Suprapubic skin (tissue), 4 donors: ENCODE measurements at regions not wholly inside any gene's neighbourhood (a gene's known extent, or its start where the extent isn't known, plus 50 kb on each side); places are given as distances from the start of the nearest gene placed in this dataset.

Experiments
- CTCF ChIP-seq, 2 donors: fragments of 200-600 bp in 1 of 2; fragments of 450-650 bp in 1 of 2; sonication (generic) in 1 of 2; IDR thresholded peaks; one replicate each; pipeline ENCODE4 v1.5.1; 2016 to 2019; ENCODE audit warnings: antibody characterized with exemption in 2 of 2, mild to moderate bottlenecking in 1 of 2, moderate library complexity in 1 of 2
- EP300 ChIP-seq: sonication (generic); formaldehyde crosslinking; IDR thresholded peaks from one replicate; pipeline ENCODE4 v1.6.1; 2017; ENCODE audit warnings: antibody characterized with exemption
- POLR2A ChIP-seq, 2 donors: fragments of 450-650 bp; IDR thresholded peaks; one replicate each; pipeline ENCODE4 v1.6.1; 2017; ENCODE audit warnings: antibody characterized with exemption in 2 of 2, mild to moderate bottlenecking in 2 of 2, moderate library complexity in 2 of 2
- POLR2AphosphoS5 ChIP-seq, 3 donors: sonication (generic); formaldehyde crosslinking; IDR thresholded peaks; one replicate each; pipeline ENCODE4 v1.6.1; 2017; ENCODE audit warnings: antibody characterized with exemption in 3 of 3

- no peak for TF ChIP-seq POLR2AphosphoS5 (IDR thresholded peaks at IDR 0.05)
- no peak for TF ChIP-seq CTCF (IDR thresholded peaks at IDR 0.05)
- no peak for TF ChIP-seq POLR2A (IDR thresholded peaks at IDR 0.05)
- TF ChIP-seq EP300 = no peak
Observed at GRCh38 chr3:107970993-107971580, 119.7 kb downstream of the CD47 start.
